ENCODE measurements at regions not wholly inside any gene's neighbourhood (a gene's known extent, or its start where the extent isn't known, plus 50 kb on each side); places are given as distances from the start of the nearest gene placed in this dataset.

DNA sequence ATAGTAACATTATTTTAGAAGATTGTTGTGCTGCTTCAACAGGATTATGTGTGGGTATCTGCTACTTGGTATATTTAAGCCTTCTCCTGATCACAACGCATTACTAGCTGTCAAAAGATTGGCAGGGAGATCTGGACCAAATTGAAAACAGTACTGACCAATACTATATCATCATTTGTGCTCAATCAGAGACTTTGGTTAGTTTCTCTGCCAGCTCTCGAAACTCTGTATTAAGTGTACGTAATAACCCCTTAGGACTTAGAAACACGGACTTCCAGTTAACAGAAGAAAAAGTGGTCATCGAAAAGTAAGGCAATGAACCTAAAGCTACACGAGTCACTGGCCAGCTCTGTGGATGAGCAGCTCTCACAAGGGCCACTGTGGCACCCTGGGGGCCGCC is 146.0 kb downstream of the EVX1 start:
- TF ChIP-seq EZH2phosphoT487 (IDR thresholded peaks at IDR 0.05; ENCODE audit: insufficient read depth, low read depth) (no peak), EZH2 (IDR thresholded peaks at IDR 0.05; ENCODE audit: insufficient read depth, poor library complexity, severe bottlenecking) (no peak)

All from GM23248 (cell line).